ENCODE measurements at regions not wholly inside any gene's neighbourhood (a gene's known extent, or its start where the extent isn't known, plus 50 kb on each side); places are given as distances from the start of the nearest gene placed in this dataset.

DNA sequence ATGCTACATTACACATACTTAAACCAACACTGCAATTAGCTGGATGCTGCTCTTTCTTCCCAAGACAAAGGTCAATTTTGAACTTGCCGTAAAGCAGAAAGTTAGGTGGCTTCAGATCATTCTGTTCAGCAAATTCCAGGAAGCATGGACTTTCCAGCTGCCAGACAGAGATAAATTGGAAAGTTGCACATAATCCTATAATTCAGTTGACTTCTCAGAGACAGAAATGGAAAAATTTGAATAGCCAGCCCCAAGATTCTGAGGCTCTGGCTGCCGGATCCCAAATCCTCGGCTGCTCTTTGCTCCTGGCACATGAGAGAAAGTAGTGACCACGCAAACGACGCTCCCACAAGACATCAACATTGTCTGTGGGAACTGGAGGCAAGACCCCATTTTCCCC is 105.0 kb upstream of the VIPR2 start:
- DNase-seq (ENCODE audit: extremely low read depth, insufficient read length): no peak
- no peaks in the 10 kb centered on the region for H3K27me3 ChIP-seq (replicated peaks; ENCODE audit: control insufficient read depth, insufficient read depth, low read length)
- TF ChIP-seq, protein P1, sequence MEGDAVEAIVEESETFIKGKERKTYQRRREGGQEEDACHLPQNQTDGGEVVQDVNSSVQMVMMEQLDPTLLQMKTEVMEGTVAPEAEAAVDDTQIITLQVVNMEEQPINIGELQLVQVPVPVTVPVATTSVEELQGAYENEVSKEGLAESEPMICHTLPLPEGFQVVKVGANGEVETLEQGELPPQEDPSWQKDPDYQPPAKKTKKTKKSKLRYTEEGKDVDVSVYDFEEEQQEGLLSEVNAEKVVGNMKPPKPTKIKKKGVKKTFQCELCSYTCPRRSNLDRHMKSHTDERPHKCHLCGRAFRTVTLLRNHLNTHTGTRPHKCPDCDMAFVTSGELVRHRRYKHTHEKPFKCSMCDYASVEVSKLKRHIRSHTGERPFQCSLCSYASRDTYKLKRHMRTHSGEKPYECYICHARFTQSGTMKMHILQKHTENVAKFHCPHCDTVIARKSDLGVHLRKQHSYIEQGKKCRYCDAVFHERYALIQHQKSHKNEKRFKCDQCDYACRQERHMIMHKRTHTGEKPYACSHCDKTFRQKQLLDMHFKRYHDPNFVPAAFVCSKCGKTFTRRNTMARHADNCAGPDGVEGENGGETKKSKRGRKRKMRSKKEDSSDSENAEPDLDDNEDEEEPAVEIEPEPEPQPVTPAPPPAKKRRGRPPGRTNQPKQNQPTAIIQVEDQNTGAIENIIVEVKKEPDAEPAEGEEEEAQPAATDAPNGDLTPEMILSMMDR (IDR thresholded peaks at IDR 0.05; ENCODE audit: insufficient read depth, low read length, poor library complexity, severe bottlenecking): no peak
- no peaks in the 10 kb centered on the region for H3K36me3 ChIP-seq (ENCODE audit: control insufficient read depth, insufficient read depth, low read length)
- no peak overlapping the region for H3K4me3 ChIP-seq (replicated peaks; ENCODE audit: low read depth, low read length)

- Histone ChIP-seq H3K36me3 (ENCODE audit: control insufficient read depth, insufficient read depth, low read length) (no peaks in the 10 kb centered on the region), H3K4me3 (replicated peaks; ENCODE audit: low read depth, low read length) (no peak overlapping the region), H3K27me3 (replicated peaks; ENCODE audit: control insufficient read depth, insufficient read depth, low read length) (no peaks in the 10 kb centered on the region)
- no peak for DNase-seq (ENCODE audit: extremely low read depth, insufficient read length)
- TF ChIP-seq, protein P1 (IDR thresholded peaks at IDR 0.05; ENCODE audit: insufficient read depth, low read length, poor library complexity, severe bottlenecking): no peak
Measured at GRCh38 chr7:159247910-159248309, 103.2 kb upstream of the VIPR2 start.

GRCh38 chr7:159246702-159247480 is 102.2 kb upstream of the VIPR2 start:
- TF ChIP-seq, protein P1 (IDR thresholded peaks at IDR 0.05; ENCODE audit: insufficient read depth, low read length, poor library complexity, severe bottlenecking): no peak
- no peak overlapping the region for H3K4me3 ChIP-seq (replicated peaks; ENCODE audit: low read depth, low read length)
- no peaks in the 10 kb centered on the region for H3K36me3 ChIP-seq (ENCODE audit: control insufficient read depth, insufficient read depth, low read length)
- DNase-seq (ENCODE audit: extremely low read depth, insufficient read length): no peak
- no peaks in the 10 kb centered on the region for H3K27me3 ChIP-seq (replicated peaks; ENCODE audit: control insufficient read depth, insufficient read depth, low read length)

DNA sequence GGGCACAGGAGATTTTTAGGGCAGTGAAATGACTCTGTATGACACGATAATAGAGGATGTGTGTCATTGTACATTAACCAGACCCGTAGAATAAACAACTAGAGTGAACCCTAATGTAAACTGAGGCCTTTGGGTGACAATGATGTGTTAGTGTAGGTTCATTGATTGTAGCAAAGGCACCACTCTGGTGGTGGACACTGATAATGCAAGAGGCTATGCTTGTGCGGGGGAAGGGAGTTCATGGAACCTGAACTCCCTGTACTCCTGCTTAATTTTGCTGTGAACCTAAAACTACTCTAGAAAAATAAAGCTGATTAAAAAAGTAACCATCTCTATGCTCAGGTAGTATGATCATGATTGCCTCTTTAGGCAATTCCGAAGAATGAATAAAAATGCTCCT is 96.3 kb upstream of the VIPR2 start:
- Histone ChIP-seq H3K4me3 (replicated peaks; ENCODE audit: low read depth, low read length) (no peak overlapping the region), H3K27me3 (replicated peaks; ENCODE audit: control insufficient read depth, insufficient read depth, low read length) (no peaks in the 10 kb centered on the region), H3K36me3 (ENCODE audit: control insufficient read depth, insufficient read depth, low read length) (no peaks in the 10 kb centered on the region)
- TF ChIP-seq, protein P1 (IDR thresholded peaks at IDR 0.05; ENCODE audit: insufficient read depth, low read length, poor library complexity, severe bottlenecking): no peak
- no peak for DNase-seq (ENCODE audit: extremely low read depth, insufficient read length)

DNA sequence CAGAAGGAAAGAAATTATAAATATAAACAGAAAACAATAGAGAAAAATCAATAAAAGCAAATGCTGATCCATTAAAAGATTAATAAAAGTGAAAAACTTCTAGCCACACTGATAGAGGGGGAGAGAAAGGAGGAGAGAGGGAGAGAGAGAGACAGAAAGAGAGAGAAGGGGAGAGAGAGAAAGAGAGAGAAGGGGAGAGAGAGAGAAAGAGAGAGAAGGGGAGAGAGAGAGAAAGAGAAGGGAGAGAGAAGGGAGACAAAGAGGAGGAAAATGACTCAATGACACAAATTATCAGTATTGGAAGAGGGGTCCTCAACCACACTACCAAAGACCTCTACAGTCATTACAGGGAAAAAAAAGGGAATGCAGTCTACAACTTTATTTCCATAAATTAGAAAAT is 94.4 kb upstream of the VIPR2 start:
- Histone ChIP-seq H3K27me3 (replicated peaks; ENCODE audit: control insufficient read depth, insufficient read depth, low read length) (no peaks in the 10 kb centered on the region), H3K4me3 (replicated peaks; ENCODE audit: low read depth, low read length) (no peak overlapping the region), H3K36me3 (ENCODE audit: control insufficient read depth, insufficient read depth, low read length) (no peaks in the 10 kb centered on the region)
- no peak for DNase-seq (ENCODE audit: extremely low read depth, insufficient read length)
- TF ChIP-seq, protein P1 (IDR thresholded peaks at IDR 0.05; ENCODE audit: insufficient read depth, low read length, poor library complexity, severe bottlenecking): no peak

Data from GM06990 (cell line).